ENCODE measurements at regions not wholly inside any gene's neighbourhood (a gene's known extent, or its start where the extent isn't known, plus 50 kb on each side); places are given as distances from the start of the nearest gene placed in this dataset.

- no peak for DNase-seq (ENCODE audit: extremely low spot score)
- ChIA-PET CTCF (interaction anchor here (1.3 to 4.1 kb wide), 2 partner anchors 10 to 404 kb away, joined by 4 to 40 read pairs; no protein-coding TSS in a partner anchor), POLR2A (no interaction called here)
- TF ChIP-seq CTCF (IDR thresholded peaks at IDR 0.05; ENCODE audit: control extremely low read depth, extremely low read depth, low read depth, missing control alignments): no peak
Observed at GRCh38 chr2:168355779-168356476, 100.1 kb upstream of the CERS6 start.

- no peak for TF ChIP-seq CTCF (IDR thresholded peaks at IDR 0.05; ENCODE audit: control extremely low read depth, extremely low read depth, low read depth, missing control alignments)
- ChIA-PET POLR2A (no interaction called here), CTCF (interaction anchor here (1.3 to 4.1 kb wide), 2 partner anchors 10 to 403 kb away, joined by 4 to 40 read pairs; no protein-coding TSS in a partner anchor)
- DNase-seq (ENCODE audit: extremely low spot score): no peak
Observed at GRCh38 chr2:168356477-168356835, 99.6 kb upstream of the CERS6 start.

GRCh38 chr2:168357797-168358472 lies 98.1 kb upstream of the CERS6 start:
- DNase-seq (ENCODE audit: extremely low spot score): no peak
- CTCF ChIA-PET: interaction anchor here (0.7 to 4.1 kb wide), 3 partner anchors 12 to 131 kb away, joined by 3 to 40 read pairs (median 3); no protein-coding TSS in a partner anchor
- TF ChIP-seq CTCF (IDR thresholded peaks at IDR 0.05; ENCODE audit: control extremely low read depth, extremely low read depth, low read depth, missing control alignments): no peak
- POLR2A ChIA-PET: no interaction called here

GRCh38 chr2:168359082-168359481 lies 97.0 kb upstream of the CERS6 start:
- TF ChIP-seq CTCF (IDR thresholded peaks at IDR 0.05; ENCODE audit: control extremely low read depth, extremely low read depth, low read depth, missing control alignments): no peak
- no peak for DNase-seq (ENCODE audit: extremely low spot score)
- ChIA-PET CTCF (interaction anchor here (0.6 to 0.7 kb wide), 2 partner anchors 8 to 9 kb away, joined by 3 read pairs; no protein-coding TSS in a partner anchor), POLR2A (no interaction called here)

GRCh38 chr2:168363347-168364092 lies 92.6 kb upstream of the CERS6 start:
- POLR2A ChIA-PET: no interaction called here
- CTCF ChIA-PET: interaction anchor here (0.8 kb wide), 1 partner anchor 15 kb away, joined by 3 read pairs; no protein-coding TSS in a partner anchor
- DNase-seq (ENCODE audit: extremely low spot score): no peak
- TF ChIP-seq CTCF (IDR thresholded peaks at IDR 0.05; ENCODE audit: control extremely low read depth, extremely low read depth, low read depth, missing control alignments): no peak

- ChIA-PET POLR2A (no interaction called here), CTCF (interaction anchor here (1.0 kb wide), 1 partner anchor 13 kb away, joined by 3 read pairs; no protein-coding TSS in a partner anchor)
- no peak for DNase-seq (ENCODE audit: extremely low spot score)
- no peak for TF ChIP-seq CTCF (IDR thresholded peaks at IDR 0.05; ENCODE audit: control extremely low read depth, extremely low read depth, low read depth, missing control alignments)
Observed at GRCh38 chr2:168365094-168365621, 90.9 kb upstream of the CERS6 start.

All from GM10248 (cell line).